OCI-LY1 (cell line): ENCODE measurements at regions not wholly inside any gene's neighbourhood (a gene's known extent, or its start where the extent isn't known, plus 50 kb on each side); places are given as distances from the start of the nearest gene placed in this dataset.

ENCODE experiments used
- CTCF ChIP-seq: fragments of 200-600 bp; sonication (generic), shearing (Covaris generic); IDR thresholded peaks from 2 replicates; pipeline ENCODE4 v1.5.1; 2017; ENCODE audit warnings: mild to moderate bottlenecking, antibody characterized with exemption, low read length, moderate library complexity, mixed read lengths
- EZH2 ChIP-seq: fragments of 200-600 bp; sonication (generic), shearing (Covaris generic); IDR thresholded peaks from 2 replicates; pipeline ENCODE4 v1.8.0; 2017; ENCODE audit warnings: borderline replicate concordance, mixed run types, mild to moderate bottlenecking, antibody characterized with exemption, low read length, moderate library complexity, mixed read lengths

- no peak for TF ChIP-seq CTCF
- TF ChIP-seq EZH2 = no peak
These were observed 223.4 kb downstream of the ZNF608 start for GRCh38 chr5:124522992-124523391.
